Activated CD4-positive, CD25-positive, alpha-beta regulatory T cell treated with anti-CD3 and anti-CD28 coated beads, Interleukin-2, amount 50 U/mL, for 24 hours (primary cell): ENCODE measurements at regions not wholly inside any gene's neighbourhood (a gene's known extent, or its start where the extent isn't known, plus 50 kb on each side); places are given as distances from the start of the nearest gene placed in this dataset.
"Not testable (repeated sequence)": the region's sequence is repeated elsewhere in the genome, so short reads cannot be mapped to it uniquely, and the experiment has no call there.

Experiments used
- ATAC-seq, 2 donors: fragments of 150-1000 bp; cut with Tn5 transposase; one replicate each; pipeline ENCODE4 v1.10.0; 2021; ENCODE audit warnings: mild to moderate bottlenecking in 1 of 2, moderate library complexity in 1 of 2

GRCh38 chr10:36437367-36437766 is 688.0 kb upstream of the ANKRD30A start:
- no peak for ATAC-seq

GRCh38 chr10:36428507-36428906 is 696.9 kb upstream of the ANKRD30A start:
- no peak for ATAC-seq

- ATAC-seq = no peak
Measured at GRCh38 chr10:36425131-36425797, 700.1 kb upstream of the ANKRD30A start.

- no peak for ATAC-seq
Measured at GRCh38 chr10:36424502-36424901, 700.9 kb upstream of the ANKRD30A start.

- no peak for ATAC-seq
Measured at GRCh38 chr10:36423821-36424248, 701.6 kb upstream of the ANKRD30A start.

- no peak for ATAC-seq
Measured at GRCh38 chr10:36421992-36422391, 703.4 kb upstream of the ANKRD30A start.

- ATAC-seq = no peak
Measured at GRCh38 chr10:36416513-36416912, 708.9 kb upstream of the ANKRD30A start.

GRCh38 chr10:36412942-36413341 is 712.5 kb upstream of the ANKRD30A start:
- ATAC-seq = no peak

GRCh38 chr10:36400238-36400637 is 725.2 kb upstream of the ANKRD30A start:
- not testable (repeated sequence) for ATAC-seq

GRCh38 chr10:36393801-36394200 is 731.6 kb upstream of the ANKRD30A start:
- ATAC-seq = no peak

GRCh38 chr10:36391405-36391804 is 734.0 kb upstream of the ANKRD30A start:
- no peak for ATAC-seq

- ATAC-seq = no peak
Measured at GRCh38 chr10:36390221-36390620, 735.2 kb upstream of the ANKRD30A start.

- no peak for ATAC-seq
Measured at GRCh38 chr10:36388166-36388565, 737.2 kb upstream of the ANKRD30A start.

- ATAC-seq = no peak
Measured at GRCh38 chr10:36385693-36386092, 739.7 kb upstream of the ANKRD30A start.

GRCh38 chr10:36383349-36383748 is 741.3 kb upstream of the FZD8 start:
- ATAC-seq = no peak

- no peak for ATAC-seq
Measured at GRCh38 chr10:36381748-36382147, 739.7 kb upstream of the FZD8 start.

GRCh38 chr10:36380538-36380937 is 738.4 kb upstream of the FZD8 start:
- ATAC-seq = no peak

- no peak for ATAC-seq
Measured at GRCh38 chr10:36375107-36375506, 733.0 kb upstream of the FZD8 start.

- ATAC-seq = no peak
Measured at GRCh38 chr10:36373424-36374096, 731.5 kb upstream of the FZD8 start.

GRCh38 chr10:36367362-36367761 is 725.3 kb upstream of the FZD8 start:
- ATAC-seq = no peak

GRCh38 chr10:36366843-36367242 is 724.7 kb upstream of the FZD8 start:
- no peak for ATAC-seq

- no peak for ATAC-seq
Measured at GRCh38 chr10:36366065-36366464, 724.0 kb upstream of the FZD8 start.

GRCh38 chr10:36362257-36362656 is 720.2 kb upstream of the FZD8 start:
- no peak for ATAC-seq

- ATAC-seq = no peak
Measured at GRCh38 chr10:36358736-36359135, 716.6 kb upstream of the FZD8 start.

- ATAC-seq = no peak
Measured at GRCh38 chr10:36354633-36355032, 712.5 kb upstream of the FZD8 start.
